DOHH2 (cell line): ENCODE measurements at regions not wholly inside any gene's neighbourhood (a gene's known extent, or its start where the extent isn't known, plus 50 kb on each side); places are given as distances from the start of the nearest gene placed in this dataset.

ENCODE experiments used
- EZH2phosphoT487 ChIP-seq: fragments of 200-600 bp; sonication (generic); IDR thresholded peaks from 2 replicates; pipeline ENCODE4 v1.6.1; 2017; ENCODE audit warnings: borderline replicate concordance, mild to moderate bottlenecking, antibody characterized with exemption, low read length, moderate library complexity, mixed read lengths
- TF ChIP-seq, protein P1 (sequence below): fragments of 200-600 bp; sonication (generic); IDR thresholded peaks from one replicate; pipeline ENCODE4 v1.5.1; 2014; ENCODE audit warnings: antibody characterized with exemption, mild to moderate bottlenecking, low read depth, low read length; ENCODE audit not compliant: poor library complexity, severe bottlenecking

DNA sequence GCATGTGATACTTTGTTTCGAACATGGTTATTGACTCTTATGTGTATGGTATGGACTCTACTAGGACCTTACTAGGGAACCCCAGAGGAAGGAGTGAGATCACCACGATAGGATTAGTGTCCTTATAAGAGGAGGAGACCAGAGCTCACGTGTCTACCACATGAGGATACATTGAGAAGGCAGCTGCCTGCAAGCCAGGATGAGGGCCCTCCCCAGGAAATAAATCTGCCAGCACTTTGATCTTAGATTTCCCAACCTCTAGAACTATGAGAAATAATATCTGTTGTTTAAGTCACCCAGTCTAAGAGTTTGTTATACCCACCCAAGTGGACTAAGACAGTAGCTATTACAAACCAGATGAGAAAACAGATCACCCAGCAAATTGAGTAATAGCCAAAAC lies 559.3 kb upstream of the USP24 start:
- TF ChIP-seq, protein P1, sequence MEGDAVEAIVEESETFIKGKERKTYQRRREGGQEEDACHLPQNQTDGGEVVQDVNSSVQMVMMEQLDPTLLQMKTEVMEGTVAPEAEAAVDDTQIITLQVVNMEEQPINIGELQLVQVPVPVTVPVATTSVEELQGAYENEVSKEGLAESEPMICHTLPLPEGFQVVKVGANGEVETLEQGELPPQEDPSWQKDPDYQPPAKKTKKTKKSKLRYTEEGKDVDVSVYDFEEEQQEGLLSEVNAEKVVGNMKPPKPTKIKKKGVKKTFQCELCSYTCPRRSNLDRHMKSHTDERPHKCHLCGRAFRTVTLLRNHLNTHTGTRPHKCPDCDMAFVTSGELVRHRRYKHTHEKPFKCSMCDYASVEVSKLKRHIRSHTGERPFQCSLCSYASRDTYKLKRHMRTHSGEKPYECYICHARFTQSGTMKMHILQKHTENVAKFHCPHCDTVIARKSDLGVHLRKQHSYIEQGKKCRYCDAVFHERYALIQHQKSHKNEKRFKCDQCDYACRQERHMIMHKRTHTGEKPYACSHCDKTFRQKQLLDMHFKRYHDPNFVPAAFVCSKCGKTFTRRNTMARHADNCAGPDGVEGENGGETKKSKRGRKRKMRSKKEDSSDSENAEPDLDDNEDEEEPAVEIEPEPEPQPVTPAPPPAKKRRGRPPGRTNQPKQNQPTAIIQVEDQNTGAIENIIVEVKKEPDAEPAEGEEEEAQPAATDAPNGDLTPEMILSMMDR = no peak
- no peak for TF ChIP-seq EZH2phosphoT487
